Right lobe of liver (tissue), 4 donors: ENCODE measurements at regions not wholly inside any gene's neighbourhood (a gene's known extent, or its start where the extent isn't known, plus 50 kb on each side); places are given as distances from the start of the nearest gene placed in this dataset.

Experiments used
- POLR2A ChIP-seq: fragments of 450-650 bp; IDR thresholded peaks from one replicate; pipeline ENCODE4 v1.6.1; 2017; ENCODE audit warnings: antibody characterized with exemption, mild to moderate bottlenecking
- TF ChIP-seq, protein P1 (sequence below), 4 donors: fragments of 200-600 bp in 3 of 4; fragments of 450-650 bp in 1 of 4; IDR thresholded peaks; one replicate each; pipeline versions ENCODE4 v1.5.1 to v1.8.0; 2016 to 2022; ENCODE audit warnings: antibody characterized with exemption in 4 of 4, mild to moderate bottlenecking in 2 of 4
- donor health status: DM: no; HTN: no; CAD: no.
- donor health status: DM: no; HTN: no; CAD: no.
- donor health status: DM: no; HTN: yes; CAD: no.

DNA sequence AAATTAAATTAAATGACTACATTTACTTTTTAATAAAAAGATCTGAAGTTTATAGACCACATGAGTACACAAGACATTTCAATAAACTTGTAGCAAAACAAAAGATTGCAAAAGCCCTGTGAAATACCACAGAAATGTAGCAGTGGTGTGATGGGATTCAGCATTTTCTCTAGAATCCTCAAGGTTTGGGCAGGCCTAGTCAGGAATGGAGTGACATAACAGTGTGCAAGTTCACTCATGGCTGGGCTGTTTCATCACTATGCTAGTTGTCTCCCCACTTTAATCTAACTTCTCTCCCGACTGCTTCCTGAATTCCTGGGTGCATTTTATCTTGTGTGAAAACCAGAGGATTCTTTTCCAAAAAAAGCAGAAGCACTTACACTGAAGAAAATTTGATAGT is 1089.9 kb upstream of the DDX18 start:
- TF ChIP-seq POLR2A: no peak
- TF ChIP-seq, protein P1, sequence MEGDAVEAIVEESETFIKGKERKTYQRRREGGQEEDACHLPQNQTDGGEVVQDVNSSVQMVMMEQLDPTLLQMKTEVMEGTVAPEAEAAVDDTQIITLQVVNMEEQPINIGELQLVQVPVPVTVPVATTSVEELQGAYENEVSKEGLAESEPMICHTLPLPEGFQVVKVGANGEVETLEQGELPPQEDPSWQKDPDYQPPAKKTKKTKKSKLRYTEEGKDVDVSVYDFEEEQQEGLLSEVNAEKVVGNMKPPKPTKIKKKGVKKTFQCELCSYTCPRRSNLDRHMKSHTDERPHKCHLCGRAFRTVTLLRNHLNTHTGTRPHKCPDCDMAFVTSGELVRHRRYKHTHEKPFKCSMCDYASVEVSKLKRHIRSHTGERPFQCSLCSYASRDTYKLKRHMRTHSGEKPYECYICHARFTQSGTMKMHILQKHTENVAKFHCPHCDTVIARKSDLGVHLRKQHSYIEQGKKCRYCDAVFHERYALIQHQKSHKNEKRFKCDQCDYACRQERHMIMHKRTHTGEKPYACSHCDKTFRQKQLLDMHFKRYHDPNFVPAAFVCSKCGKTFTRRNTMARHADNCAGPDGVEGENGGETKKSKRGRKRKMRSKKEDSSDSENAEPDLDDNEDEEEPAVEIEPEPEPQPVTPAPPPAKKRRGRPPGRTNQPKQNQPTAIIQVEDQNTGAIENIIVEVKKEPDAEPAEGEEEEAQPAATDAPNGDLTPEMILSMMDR (IDR thresholded peaks at IDR 0.05): no peak
